Smooth muscle cell (in vitro differentiated cells): ENCODE measurements at regions not wholly inside any gene's neighbourhood (a gene's known extent, or its start where the extent isn't known, plus 50 kb on each side); places are given as distances from the start of the nearest gene placed in this dataset.

Experiments
- DNase-seq: peaks from one replicate; lab custom pipeline; 2025; ENCODE audit not compliant: unreplicated experiment; lab: John Stamatoyannopoulos, UW
- H2AFZ ChIP-seq: fragments of 200-600 bp; sonication (generic); 2 replicates; pipeline ENCODE4 v1.6.0; 2016; ENCODE audit warnings: antibody characterized with exemption, low read depth, mild to moderate bottlenecking
- H3F3A ChIP-seq: fragments of 200-600 bp; sonication (generic); 2 replicates; pipeline ENCODE4 v1.6.0; 2017; ENCODE audit warnings: antibody characterized with exemption, low read depth
- H3K27ac ChIP-seq: fragments of 200-600 bp; sonication (generic); 2 replicates; pipeline ENCODE4 v1.5.1; 2016; ENCODE audit warnings: low read depth, mild to moderate bottlenecking
- H3K27me3 ChIP-seq: fragments of 200-600 bp; sonication (generic); 2 replicates; pipeline ENCODE4 v1.6.1; 2016; ENCODE audit warnings: low read depth, mild to moderate bottlenecking
- H3K36me3 ChIP-seq: fragments of 200-600 bp; sonication (generic); 2 replicates; pipeline ENCODE4 v1.5.1; 2016; ENCODE audit warnings: low read depth
- H3K4me1 ChIP-seq: fragments of 200-600 bp; sonication (generic); 2 replicates; pipeline ENCODE4 v1.5.1; 2016; ENCODE audit warnings: low read depth
- H3K4me2 ChIP-seq: fragments of 200-600 bp; sonication (generic); 2 replicates; pipeline ENCODE4 v1.6.0; 2016; ENCODE audit warnings: mild to moderate bottlenecking
- H3K4me3 ChIP-seq: fragments of 200-600 bp; sonication (generic); 2 replicates; pipeline ENCODE4 v1.5.1; 2016; ENCODE audit warnings: mild to moderate bottlenecking
- H3K79me2 ChIP-seq: fragments of 200-600 bp; sonication (generic); 2 replicates; pipeline ENCODE4 v1.6.0; 2016; ENCODE audit warnings: low read depth, mild to moderate bottlenecking
- H3K9ac ChIP-seq: fragments of 200-600 bp; sonication (generic); 2 replicates; pipeline ENCODE4 v1.6.0; 2016; ENCODE audit warnings: low read depth
- H3K9me3 ChIP-seq: fragments of 200-600 bp; sonication (generic); replicated peaks from 2 replicates; pipeline ENCODE4 v1.5.1; 2016; ENCODE audit warnings: low read depth
- H4K20me1 ChIP-seq: fragments of 200-600 bp; sonication (generic); 2 replicates; pipeline ENCODE4 v1.6.0; 2016; ENCODE audit warnings: low read depth
- WGBS: methylation state at CpG from one replicate; pipeline ENCODE4 v1.1.7; 2016; ENCODE audit warnings: low lambda C conversion rate; 5-methylcytosine and 5-hydroxymethylcytosine counted together
- TF ChIP-seq, protein P1 (sequence below): fragments of 200-600 bp; sonication (generic); IDR thresholded peaks from 2 replicates; pipeline ENCODE4 v1.5.1; 2017; ENCODE audit warnings: borderline replicate concordance, mild to moderate bottlenecking, antibody characterized with exemption; ENCODE audit not compliant: insufficient read depth, poor library complexity, severe bottlenecking

GRCh38 chr1:148315071-148315811, 163.2 kb upstream of the NBPF11 start:
- TF ChIP-seq, protein P1, sequence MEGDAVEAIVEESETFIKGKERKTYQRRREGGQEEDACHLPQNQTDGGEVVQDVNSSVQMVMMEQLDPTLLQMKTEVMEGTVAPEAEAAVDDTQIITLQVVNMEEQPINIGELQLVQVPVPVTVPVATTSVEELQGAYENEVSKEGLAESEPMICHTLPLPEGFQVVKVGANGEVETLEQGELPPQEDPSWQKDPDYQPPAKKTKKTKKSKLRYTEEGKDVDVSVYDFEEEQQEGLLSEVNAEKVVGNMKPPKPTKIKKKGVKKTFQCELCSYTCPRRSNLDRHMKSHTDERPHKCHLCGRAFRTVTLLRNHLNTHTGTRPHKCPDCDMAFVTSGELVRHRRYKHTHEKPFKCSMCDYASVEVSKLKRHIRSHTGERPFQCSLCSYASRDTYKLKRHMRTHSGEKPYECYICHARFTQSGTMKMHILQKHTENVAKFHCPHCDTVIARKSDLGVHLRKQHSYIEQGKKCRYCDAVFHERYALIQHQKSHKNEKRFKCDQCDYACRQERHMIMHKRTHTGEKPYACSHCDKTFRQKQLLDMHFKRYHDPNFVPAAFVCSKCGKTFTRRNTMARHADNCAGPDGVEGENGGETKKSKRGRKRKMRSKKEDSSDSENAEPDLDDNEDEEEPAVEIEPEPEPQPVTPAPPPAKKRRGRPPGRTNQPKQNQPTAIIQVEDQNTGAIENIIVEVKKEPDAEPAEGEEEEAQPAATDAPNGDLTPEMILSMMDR: no peak
- Histone ChIP-seq H3K9me3 (peaks cover 3% of the 10 kb centered on the region), H3K4me3 (no peak overlapping the region), H3K27ac (no peak overlapping the region), H3K4me1 (peaks cover 3% of the 10 kb centered on the region), H3F3A (no peaks in the 10 kb centered on the region), H3K4me2 (no peak overlapping the region), H3K9ac (no peak overlapping the region), H2AFZ (no peak overlapping the region), H3K27me3 (no peaks in the 10 kb centered on the region), H3K36me3 (no peaks in the 10 kb centered on the region), H3K79me2 (no peaks in the 10 kb centered on the region), H4K20me1 (no peaks in the 10 kb centered on the region)
- no peak for DNase-seq
- WGBS: 91% methylated on average over 6 of the region's 6 CpGs

GRCh38 chr1:148310807-148311206, 158.7 kb upstream of the NBPF11 start:
- no peak overlapping the region for H3K4me2 ChIP-seq
- no peaks in the 10 kb centered on the region for H4K20me1 ChIP-seq
- no peaks in the 10 kb centered on the region for H3K36me3 ChIP-seq
- H3K9me3 ChIP-seq: peaks cover 3% of the 10 kb centered on the region
- no peaks in the 10 kb centered on the region for H3K79me2 ChIP-seq
- H3K9ac ChIP-seq: no peak overlapping the region
- no peak overlapping the region for H2AFZ ChIP-seq
- H3K27ac ChIP-seq: no peak overlapping the region
- no peaks in the 10 kb centered on the region for H3F3A ChIP-seq
- H3K27me3 ChIP-seq: no peaks in the 10 kb centered on the region
- no peak for DNase-seq
- H3K4me1 ChIP-seq: no peaks in the 10 kb centered on the region
- H3K4me3 ChIP-seq: no peak overlapping the region
- TF ChIP-seq, protein P1: no peak

DNA sequence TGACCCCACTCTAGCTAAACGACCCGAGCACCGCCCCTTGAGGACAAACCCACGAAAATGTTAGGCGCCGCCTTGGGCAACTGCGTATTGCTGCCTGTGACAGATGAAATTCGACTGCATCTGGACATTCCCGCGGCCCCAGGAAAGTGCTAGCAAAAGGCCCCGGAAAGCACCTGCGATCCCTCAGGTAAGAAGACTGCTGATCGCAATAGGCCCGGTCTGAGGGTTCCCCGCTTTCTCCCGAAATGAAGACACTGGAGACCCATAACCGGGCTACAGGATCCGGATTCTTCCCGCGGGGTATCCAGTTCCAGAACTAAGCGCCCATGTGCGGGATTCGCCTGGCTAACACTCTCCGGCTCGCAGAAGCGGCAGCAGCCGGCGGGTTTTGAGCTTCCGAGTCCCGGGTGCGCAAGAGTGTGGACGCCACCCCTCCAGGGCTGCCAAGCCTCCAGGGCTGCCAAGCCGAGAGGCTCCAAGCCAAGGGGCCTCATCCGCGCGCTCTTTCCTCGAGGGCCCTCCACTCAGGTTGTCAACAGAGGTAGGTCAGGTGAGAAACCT, 157.9 kb upstream of the NBPF11 start:
- 97% methylated on average over 37 of the region's 37 CpGs for WGBS
- no peak for DNase-seq
- Histone ChIP-seq H3K9me3 (peaks cover 3% of the 10 kb centered on the region), H3K4me2 (no peak overlapping the region), H3K79me2 (no peaks in the 10 kb centered on the region), H2AFZ (no peak overlapping the region), H3K27ac (no peak overlapping the region), H3K27me3 (no peaks in the 10 kb centered on the region), H3K4me3 (no peak overlapping the region), H3F3A (no peaks in the 10 kb centered on the region), H3K4me1 (no peaks in the 10 kb centered on the region), H3K36me3 (no peaks in the 10 kb centered on the region), H4K20me1 (no peaks in the 10 kb centered on the region), H3K9ac (no peak overlapping the region)
- TF ChIP-seq, protein P1: no peak
